ENCODE measurements at regions not wholly inside any gene's neighbourhood (a gene's known extent, or its start where the extent isn't known, plus 50 kb on each side); places are given as distances from the start of the nearest gene placed in this dataset.

DNA sequence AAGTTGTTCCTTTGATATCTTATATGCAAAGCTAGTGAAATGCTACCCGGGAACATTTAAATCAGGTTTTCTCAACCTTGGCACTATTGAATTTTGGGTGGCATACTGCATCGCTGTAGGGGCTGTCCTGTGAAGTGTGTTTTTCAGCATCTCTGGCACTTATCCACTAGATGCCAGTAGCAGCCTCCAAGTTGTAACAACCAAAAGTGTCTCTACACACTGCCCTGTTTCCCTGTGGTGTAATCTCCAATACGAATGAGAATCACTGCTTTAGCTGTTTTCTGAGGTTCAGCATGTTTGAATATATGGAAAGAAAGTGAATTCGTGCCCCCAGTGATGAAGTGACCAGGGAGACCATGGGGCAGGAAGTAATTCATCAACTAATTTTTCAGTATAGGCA, 551.6 kb upstream of the PRKX start:
- Mint-ChIP-seq H3K4me3 (no peak overlapping the region), H3K27me3 (ENCODE audit: insufficient read depth) (no peaks in the 10 kb centered on the region), H3K36me3 (ENCODE audit: low read depth) (no peaks in the 10 kb centered on the region), H3K27ac (no peak overlapping the region), H3K4me1 (peaks cover 17% of the 10 kb centered on the region), H3K9me3 (no peaks in the 10 kb centered on the region)
- no peak overlapping the region for H3K9ac ChIP-seq (ENCODE audit: extremely low read depth, low read length, poor library complexity, severe bottlenecking)
- H3K27ac ChIP-seq (ENCODE audit: low read depth, low read length) = no peak overlapping the region
- no peaks in the 10 kb centered on the region for H3K27me3 ChIP-seq (ENCODE audit: control insufficient read depth, insufficient read depth, low read length, poor library complexity, severe bottlenecking)
- DNase-seq = no peak
- H3K4me3 ChIP-seq (ENCODE audit: low read length) = no peak overlapping the region
- H3K4me1 ChIP-seq (ENCODE audit: control insufficient read depth, insufficient read depth, low read length) = no peaks in the 10 kb centered on the region
- no peaks in the 10 kb centered on the region for H3K9me3 ChIP-seq (ENCODE audit: control insufficient read depth, low read length)
- no peaks in the 10 kb centered on the region for H3K36me3 ChIP-seq (ENCODE audit: control insufficient read depth, insufficient read depth, low read length)
- TF ChIP-seq, protein P1, sequence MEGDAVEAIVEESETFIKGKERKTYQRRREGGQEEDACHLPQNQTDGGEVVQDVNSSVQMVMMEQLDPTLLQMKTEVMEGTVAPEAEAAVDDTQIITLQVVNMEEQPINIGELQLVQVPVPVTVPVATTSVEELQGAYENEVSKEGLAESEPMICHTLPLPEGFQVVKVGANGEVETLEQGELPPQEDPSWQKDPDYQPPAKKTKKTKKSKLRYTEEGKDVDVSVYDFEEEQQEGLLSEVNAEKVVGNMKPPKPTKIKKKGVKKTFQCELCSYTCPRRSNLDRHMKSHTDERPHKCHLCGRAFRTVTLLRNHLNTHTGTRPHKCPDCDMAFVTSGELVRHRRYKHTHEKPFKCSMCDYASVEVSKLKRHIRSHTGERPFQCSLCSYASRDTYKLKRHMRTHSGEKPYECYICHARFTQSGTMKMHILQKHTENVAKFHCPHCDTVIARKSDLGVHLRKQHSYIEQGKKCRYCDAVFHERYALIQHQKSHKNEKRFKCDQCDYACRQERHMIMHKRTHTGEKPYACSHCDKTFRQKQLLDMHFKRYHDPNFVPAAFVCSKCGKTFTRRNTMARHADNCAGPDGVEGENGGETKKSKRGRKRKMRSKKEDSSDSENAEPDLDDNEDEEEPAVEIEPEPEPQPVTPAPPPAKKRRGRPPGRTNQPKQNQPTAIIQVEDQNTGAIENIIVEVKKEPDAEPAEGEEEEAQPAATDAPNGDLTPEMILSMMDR (conservative IDR thresholded peaks at IDR 0.05) = peak; percentile 36
- 91 to 100% methylated on average over 1 to 4 of the region's 4 CpGs for WGBS, 2 experiments (ENCODE audit: insufficient coverage in 1 of 2, insufficient read length in 1 of 2)

DNA sequence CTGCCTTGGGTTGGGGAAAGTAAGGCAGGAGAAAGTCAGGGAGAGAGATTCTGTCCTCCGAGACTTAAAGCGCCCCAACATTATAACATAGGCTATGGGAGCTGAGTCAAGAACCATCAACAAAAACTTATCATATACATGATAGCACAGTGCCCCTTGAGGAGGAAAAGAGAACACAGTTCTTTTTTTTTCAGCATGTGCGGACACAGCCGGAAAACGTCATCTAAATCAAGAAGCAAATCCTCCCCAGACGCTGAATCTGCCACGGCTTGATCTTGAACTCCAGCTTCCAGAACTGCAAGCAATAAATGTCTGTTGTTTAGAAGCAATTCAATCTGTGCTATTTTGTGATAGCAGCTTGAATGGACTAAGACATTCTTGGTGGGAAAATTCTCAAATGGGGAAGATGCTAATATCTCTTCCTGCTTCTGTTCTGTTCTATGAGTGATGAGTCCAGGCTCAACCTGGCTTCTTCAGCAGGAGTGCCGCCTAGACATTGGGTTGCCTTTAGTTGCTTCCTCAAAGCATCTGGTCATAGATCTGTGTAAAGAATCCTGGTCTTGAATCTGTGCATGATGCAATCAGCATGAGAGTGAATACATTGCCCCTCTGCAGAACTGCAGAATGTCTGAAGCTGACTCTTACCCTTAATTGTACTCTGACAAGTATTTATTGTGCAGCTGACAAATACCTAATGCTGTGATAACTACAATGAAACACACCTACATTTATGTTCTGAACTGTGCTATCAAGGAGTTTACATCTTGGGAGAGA, 549.8 kb upstream of the PRKX start:
- peaks cover 17% of the 10 kb centered on the region for H3K4me1 Mint-ChIP-seq
- Histone ChIP-seq H3K27ac (ENCODE audit: low read depth, low read length) (peak overlapping the region; percentile 47), H3K9ac (ENCODE audit: extremely low read depth, low read length, poor library complexity, severe bottlenecking) (no peak overlapping the region), H3K27me3 (ENCODE audit: control insufficient read depth, insufficient read depth, low read length, poor library complexity, severe bottlenecking) (no peaks in the 10 kb centered on the region), H3K36me3 (ENCODE audit: control insufficient read depth, insufficient read depth, low read length) (no peaks in the 10 kb centered on the region), H3K9me3 (ENCODE audit: control insufficient read depth, low read length) (no peaks in the 10 kb centered on the region), H3K4me3 (ENCODE audit: low read length) (no peak overlapping the region), H3K4me1 (ENCODE audit: control insufficient read depth, insufficient read depth, low read length) (no peaks in the 10 kb centered on the region)
- H3K27ac Mint-ChIP-seq = no peak overlapping the region
- H3K9me3 Mint-ChIP-seq = no peaks in the 10 kb centered on the region
- no peak overlapping the region for H3K4me3 Mint-ChIP-seq
- TF ChIP-seq, protein P1 (conservative IDR thresholded peaks at IDR 0.05) = peak; percentile 82
- DNase-seq = no peak
- H3K36me3 Mint-ChIP-seq (ENCODE audit: low read depth) = no peaks in the 10 kb centered on the region
- no peaks in the 10 kb centered on the region for H3K27me3 Mint-ChIP-seq (ENCODE audit: insufficient read depth)
- WGBS, 2 experiments (ENCODE audit: insufficient coverage in 1 of 2, insufficient read length in 1 of 2) = 80 to 82% methylated on average over 1 to 8 of the region's 8 CpGs

DNA sequence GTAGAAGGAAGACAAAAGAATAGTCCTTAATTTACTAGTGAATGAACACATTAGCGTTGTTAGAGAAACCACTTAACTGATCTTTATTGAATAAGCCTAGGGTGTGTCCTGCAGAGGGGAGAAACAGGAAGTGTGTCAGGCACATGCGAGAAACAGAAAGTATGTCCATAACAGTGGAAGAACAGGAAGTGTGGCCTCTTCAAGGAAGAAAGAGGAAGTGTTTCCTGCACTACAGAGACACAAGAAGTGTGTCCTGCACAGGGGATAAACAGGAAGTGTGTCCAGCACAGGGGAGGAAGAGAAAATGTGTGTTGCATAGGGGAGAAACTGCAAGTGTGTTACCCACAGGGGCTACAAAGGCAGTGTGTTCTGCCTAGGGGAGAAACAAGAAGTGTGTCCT, 539.6 kb upstream of the PRKX start:
- Histone ChIP-seq H3K36me3 (ENCODE audit: control insufficient read depth, insufficient read depth, low read length) (no peaks in the 10 kb centered on the region), H3K27me3 (ENCODE audit: control insufficient read depth, insufficient read depth, low read length, poor library complexity, severe bottlenecking) (no peaks in the 10 kb centered on the region), H3K4me3 (ENCODE audit: low read length) (no peak overlapping the region), H3K9me3 (ENCODE audit: control insufficient read depth, low read length) (no peaks in the 10 kb centered on the region), H3K27ac (ENCODE audit: low read depth, low read length) (no peak overlapping the region), H3K4me1 (ENCODE audit: control insufficient read depth, insufficient read depth, low read length) (no peaks in the 10 kb centered on the region), H3K9ac (ENCODE audit: extremely low read depth, low read length, poor library complexity, severe bottlenecking) (no peak overlapping the region)
- TF ChIP-seq, protein P1 (conservative IDR thresholded peaks at IDR 0.05) = no peak
- Mint-ChIP-seq H3K27me3 (ENCODE audit: insufficient read depth) (no peaks in the 10 kb centered on the region), H3K4me3 (no peak overlapping the region), H3K9me3 (no peaks in the 10 kb centered on the region), H3K27ac (no peak overlapping the region), H3K4me1 (no peaks in the 10 kb centered on the region), H3K36me3 (ENCODE audit: low read depth) (no peaks in the 10 kb centered on the region)
- WGBS, 2 experiments (ENCODE audit: insufficient coverage in 1 of 2, insufficient read length in 1 of 2) = 82% methylated on average over 2 of the region's 2 CpGs; no CpG with 5 or more reads in 1 of the 2 experiments
- DNase-seq = no peak
